Stimulated activated CD8-positive, alpha-beta memory T cell treated with anti-CD3 and anti-CD28 coated beads, Interleukin-15, amount 100 ng/mL, for 4 hours (primary cell): ENCODE measurements at regions not wholly inside any gene's neighbourhood (a gene's known extent, or its start where the extent isn't known, plus 50 kb on each side); places are given as distances from the start of the nearest gene placed in this dataset.

ENCODE experiments used
- DNase-seq, 2 donors: peaks; one replicate each; pipeline ENCODE4 v3.0.0-alpha.2; 2020; ENCODE audit warnings: low read depth in 2 of 2

GRCh38 chr2:145851730-145852129 is 1331.8 kb upstream of the ZEB2 start:
- DNase-seq, result no peak

- DNase-seq, result no peak
Observed at GRCh38 chr2:145849466-145849865, 1329.5 kb upstream of the ZEB2 start.

- DNase-seq, result no peak
Observed at GRCh38 chr2:145846982-145847381, 1327.1 kb upstream of the ZEB2 start.

GRCh38 chr2:145845923-145846322 is 1326.0 kb upstream of the ZEB2 start:
- no peak for DNase-seq

GRCh38 chr2:145845207-145845894 is 1325.4 kb upstream of the ZEB2 start:
- DNase-seq, result no peak

DNA sequence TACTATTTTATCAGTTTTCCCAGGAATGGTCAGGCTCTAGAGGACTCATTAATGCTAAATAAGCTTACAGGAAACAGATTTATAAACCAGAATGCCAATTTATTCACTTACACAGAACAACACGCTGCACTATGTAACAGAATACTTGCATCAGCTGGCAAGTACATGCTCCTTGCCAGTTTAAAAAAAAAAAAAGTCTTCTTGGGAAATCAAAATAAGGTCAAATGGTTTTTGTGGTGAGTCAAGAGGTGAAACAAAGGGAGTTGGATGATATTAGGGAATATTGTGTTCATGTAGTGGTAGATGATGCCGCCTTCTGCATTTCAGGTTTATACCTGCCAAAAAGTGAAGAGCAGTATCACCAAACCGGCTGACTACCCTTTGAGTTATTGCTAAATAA is 1322.1 kb upstream of the ZEB2 start:
- no peak for DNase-seq

- DNase-seq, result no peak
Observed at GRCh38 chr2:145836986-145837385, 1317.1 kb upstream of the ZEB2 start.

DNA sequence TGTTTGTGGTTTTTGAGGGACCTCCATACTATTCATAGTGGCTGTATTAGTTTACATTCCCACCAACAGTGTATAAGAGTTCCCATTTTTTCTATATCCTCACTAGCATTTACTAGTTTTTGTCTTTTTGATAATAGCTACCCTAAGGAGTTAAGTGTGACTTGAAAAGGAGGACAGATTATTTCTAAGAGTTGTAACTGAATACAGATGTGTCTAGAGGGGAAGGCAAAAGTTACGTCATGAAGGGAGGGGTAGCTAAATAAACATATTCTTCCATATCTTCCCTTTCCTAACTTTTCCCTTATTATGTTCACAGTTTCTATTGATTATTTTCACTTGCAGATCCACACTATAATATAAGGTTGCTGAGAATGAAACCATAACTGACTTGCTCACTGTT is 1315.7 kb upstream of the ZEB2 start:
- no peak for DNase-seq

DNA sequence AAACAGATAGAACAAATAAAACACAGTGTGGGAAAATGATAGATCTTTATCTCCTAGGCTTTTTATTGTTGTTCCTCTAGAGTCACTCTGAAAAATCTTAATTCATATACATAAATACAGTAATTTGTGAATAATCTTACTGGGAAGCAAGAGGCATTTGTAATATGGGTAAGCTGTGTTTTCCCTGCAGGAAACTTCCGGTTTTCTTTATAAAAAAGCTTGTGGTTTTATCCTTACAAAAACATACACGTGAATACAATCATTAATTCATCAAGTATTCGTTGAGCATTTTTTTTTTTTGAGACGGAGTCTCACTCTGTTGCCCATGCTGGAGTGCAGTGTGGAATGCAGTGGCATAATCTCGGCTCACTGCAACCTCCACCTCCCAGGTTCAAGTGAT is 1312.8 kb upstream of the ZEB2 start:
- no peak for DNase-seq

DNA sequence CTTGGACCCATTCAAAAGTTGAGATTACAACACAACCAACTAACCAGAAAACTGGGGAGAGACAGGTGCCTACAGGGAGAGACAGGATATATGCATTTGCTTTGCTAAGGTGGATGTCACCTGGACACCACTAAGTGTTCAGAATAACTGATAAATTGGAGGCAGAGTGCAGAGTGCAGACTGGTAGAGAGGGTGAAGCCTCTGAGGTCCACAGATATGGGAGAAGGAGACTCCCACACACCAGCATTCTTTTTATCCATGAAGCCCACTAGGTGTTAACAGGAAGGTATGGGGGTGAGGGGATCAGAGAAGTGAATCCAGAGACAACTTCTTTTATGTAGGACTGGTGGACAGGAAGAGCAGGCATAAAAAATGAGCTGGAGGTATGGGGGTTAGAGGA is 1310.0 kb upstream of the ZEB2 start:
- no peak for DNase-seq

DNA sequence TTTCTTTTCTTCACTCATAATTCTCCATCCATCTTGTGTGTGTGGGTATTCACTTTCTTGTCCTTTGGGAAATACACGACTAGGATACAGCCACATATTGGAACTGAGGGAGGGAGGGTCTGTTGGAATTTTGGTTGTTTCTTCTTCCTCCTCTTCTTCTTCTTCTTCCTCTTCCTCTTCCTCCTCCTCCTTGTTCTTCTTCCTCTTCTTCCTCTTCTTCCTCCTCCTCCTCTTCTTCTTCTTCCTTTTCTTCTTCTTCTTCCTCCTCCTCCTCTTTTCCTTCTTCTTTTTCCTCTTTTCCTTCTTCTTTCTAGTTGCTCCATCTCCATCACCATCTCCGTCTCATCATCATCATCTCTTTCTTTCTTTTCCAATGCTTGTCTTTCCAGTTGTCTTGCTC is 1307.3 kb upstream of the ZEB2 start:
- DNase-seq, result no peak

- no peak for DNase-seq
Observed at GRCh38 chr2:145824384-145824783, 1304.5 kb upstream of the ZEB2 start.

DNA sequence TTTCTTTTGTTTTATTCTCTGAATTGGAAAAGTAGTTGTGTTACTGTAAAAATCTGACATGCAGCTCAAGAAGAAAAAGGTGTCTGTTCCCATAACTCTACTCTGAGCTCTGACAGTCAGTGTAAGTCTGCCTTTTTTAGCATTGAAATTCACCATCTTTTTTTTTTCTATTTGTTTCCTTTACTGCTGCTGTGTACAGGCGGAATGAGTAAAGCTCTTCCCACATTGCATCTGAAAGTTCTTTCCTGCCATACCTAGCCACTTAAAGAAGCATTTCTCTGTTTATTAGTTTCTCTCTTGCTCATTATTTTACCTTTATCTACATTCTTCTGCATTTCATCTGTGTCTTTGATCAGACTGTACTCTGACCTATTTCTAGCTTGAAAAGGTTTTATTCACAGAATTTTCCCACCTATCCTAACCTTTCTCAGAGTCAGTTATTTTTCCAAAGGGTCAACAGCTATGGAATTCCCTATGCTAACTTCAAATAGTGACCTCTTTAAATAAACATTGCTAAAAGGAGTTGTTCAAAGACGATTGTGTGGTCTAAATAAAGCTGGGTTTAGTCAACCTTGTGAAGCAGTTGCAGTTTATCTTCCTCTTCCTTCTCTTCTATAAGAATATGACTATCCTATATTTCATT is 1303.1 kb upstream of the ZEB2 start:
- DNase-seq, result no peak

GRCh38 chr2:145820651-145821050 is 1300.7 kb upstream of the ZEB2 start:
- DNase-seq, result no peak

DNA sequence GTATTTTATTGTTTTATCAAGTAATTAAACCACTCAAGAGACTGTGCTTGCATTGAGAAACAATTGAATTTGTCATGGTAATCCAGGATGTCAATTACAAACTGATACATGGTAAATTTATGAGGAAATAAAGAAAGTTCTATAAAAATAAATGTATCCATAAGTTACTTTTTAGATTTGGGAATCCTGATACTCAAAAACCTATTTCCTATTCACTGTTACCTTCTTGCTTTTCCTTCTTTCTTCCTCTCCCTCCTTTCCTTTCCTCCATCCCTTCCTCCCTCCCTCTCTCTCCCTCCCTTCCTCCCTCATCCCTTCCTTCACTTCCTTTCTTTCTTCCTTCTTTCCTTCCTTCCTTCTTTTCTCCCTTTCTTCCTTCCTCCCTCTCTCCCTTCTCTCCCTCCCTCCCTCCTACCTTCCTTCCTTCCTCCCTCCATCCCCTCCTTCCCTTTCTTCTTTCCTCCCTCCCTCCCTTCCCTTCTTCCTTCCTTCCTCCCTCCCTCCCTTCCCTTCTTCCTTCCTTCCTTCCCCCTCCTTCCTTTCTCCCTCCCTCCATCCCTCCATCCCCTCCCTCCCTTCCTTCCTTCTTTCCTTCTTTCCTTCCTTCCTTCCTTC is 1299.1 kb upstream of the ZEB2 start:
- no peak for DNase-seq

GRCh38 chr2:145815933-145816332 is 1296.0 kb upstream of the ZEB2 start:
- DNase-seq, result no peak

DNA sequence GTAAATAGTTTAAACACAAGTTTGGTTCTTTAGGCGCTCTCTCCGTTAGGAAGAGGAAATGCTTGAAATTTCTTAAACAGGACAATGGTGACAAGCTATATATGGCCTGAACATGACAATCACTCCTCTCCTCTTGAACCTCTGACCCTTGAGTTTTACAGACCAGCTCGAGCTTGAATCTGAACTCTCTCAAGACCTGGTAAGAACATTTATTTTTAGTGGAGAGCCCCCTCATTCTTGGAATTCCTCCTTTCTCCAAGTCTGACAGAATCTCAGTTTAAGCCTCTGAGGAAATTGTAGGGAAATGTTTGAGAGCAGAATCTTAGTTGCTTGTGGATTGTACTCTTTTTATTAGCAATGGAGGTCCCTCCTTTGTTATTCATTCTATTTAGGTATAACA is 1293.6 kb upstream of the ZEB2 start:
- no peak for DNase-seq

GRCh38 chr2:145812165-145812554 is 1292.2 kb upstream of the ZEB2 start:
- no peak for DNase-seq

DNA sequence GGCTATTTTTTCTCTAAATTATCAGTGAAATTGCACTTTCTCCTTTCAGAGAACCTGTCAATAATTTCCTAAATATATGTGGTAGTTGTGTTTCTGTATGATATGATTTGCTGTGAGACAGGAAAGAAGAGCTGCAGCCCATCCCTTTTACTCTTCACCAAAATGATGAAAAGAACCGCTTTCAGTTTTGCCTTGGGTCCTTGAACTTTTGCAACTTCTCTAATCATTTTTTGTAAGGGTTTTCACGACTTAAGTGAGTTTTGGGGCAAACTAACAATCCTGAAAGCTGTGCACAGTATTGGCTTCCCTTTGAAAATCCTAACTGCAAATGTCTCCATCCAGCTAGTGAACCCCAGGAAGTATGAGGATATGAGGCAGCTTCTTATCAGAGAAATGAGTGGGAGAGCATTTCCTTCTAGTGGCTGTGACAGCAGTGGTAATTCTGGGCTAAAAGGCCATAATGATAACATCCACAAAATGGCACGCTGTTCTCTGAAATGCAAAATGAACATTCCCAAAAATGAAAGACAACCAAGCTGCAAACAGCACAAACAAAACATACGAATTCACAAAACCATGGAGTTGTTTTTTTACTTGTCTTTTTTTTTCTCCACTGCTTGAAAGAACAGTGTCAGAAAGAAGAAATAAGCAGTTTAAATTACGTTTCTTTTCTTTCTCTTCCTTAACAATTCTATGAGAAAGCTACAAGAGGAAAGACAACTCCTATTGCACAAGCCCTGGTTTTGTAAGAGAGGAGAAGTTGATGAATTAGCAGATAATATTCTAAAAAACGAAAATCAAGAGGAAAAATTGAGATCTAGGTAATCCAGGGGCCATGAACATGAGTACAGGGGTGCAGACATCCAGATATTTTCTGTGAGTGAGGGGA is 1291.6 kb upstream of the ZEB2 start:
- DNase-seq, result no peak

GRCh38 chr2:145807968-145808367 is 1288.0 kb upstream of the ZEB2 start:
- DNase-seq, result no peak

DNA sequence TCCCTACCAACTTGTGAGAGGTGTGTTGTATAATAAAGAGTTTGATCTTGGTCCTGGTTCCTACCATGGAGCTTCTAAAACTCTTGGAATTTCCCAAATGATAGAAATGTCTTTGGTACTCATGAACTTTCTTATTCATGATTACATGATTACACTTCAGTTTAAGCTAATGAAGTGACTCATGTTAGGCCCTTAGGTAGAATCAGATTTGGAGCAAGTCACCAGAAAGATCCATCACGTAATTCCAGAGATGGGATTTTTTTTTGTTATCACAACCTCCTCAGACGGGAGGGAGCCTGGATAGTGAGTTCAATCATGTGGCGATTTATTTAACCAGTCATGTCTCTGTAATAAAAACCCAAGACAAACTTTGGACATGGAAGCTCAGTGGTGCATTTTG is 1287.6 kb upstream of the ZEB2 start:
- DNase-seq, result no peak

DNA sequence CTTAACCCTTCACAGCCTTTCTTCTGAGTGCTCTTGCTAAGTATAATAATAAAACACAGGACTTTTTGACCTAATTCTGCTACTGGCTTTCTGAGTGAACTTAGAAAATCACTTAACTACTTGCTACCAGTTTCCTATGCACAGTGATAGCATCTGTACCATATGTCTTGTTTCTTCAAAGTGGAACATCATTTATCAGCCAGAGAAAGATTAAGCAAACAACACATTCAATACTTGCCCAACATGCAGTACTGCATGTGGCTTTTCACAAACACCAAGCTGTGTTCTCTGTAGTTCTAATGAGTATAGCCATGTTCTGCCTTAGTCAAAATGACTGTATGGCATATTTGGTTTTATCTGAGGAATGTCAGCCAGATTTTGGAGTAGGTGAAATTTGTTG is 1286.6 kb upstream of the ZEB2 start:
- no peak for DNase-seq
